MCF 10A (cell line): ENCODE measurements at regions not wholly inside any gene's neighbourhood (a gene's known extent, or its start where the extent isn't known, plus 50 kb on each side); places are given as distances from the start of the nearest gene placed in this dataset.

ENCODE experiments used
- BruUV-seq: library from RNA; stranded (reverse); fragments of 400-500 nt; replicated peaks from 2 replicates; lab custom pipeline; 2021; lab: Mats Ljungman, UMichigan
- CTCF ChIA-PET: fragments of 300-600 bp; sonication (Branson Sonifier 250); formaldehyde crosslinking; extraction: SDS; loops from one replicate; lab custom pipeline; 2021; ENCODE audit warnings: antibody characterized with exemption, inconsistent platforms; lab: Yijun Ruan, JAX
- POLR2A ChIA-PET: fragments of 300-600, 350-650 bp; sonication (Branson Sonifier 250); formaldehyde crosslinking; extraction: SDS; loops from one replicate; lab custom pipeline; 2020; ENCODE audit warnings: antibody characterized with exemption, inconsistent platforms; lab: Yijun Ruan, JAX
- DNase-seq: peaks from one replicate; pipeline ENCODE4 v3.0.0-alpha.2; 2018; ENCODE audit not compliant: unreplicated experiment
- H3K27ac Mint-ChIP-seq: one replicate; pipeline ENCODE4 v1.8.0; 2022; ENCODE audit warnings: mild to moderate bottlenecking, low read depth, mixed read lengths; ENCODE audit not compliant: unreplicated experiment
- H3K27me3 Mint-ChIP-seq: one replicate; pipeline ENCODE4 v1.8.0; 2022; ENCODE audit warnings: mixed read lengths; ENCODE audit not compliant: insufficient read depth, unreplicated experiment
- H3K36me3 Mint-ChIP-seq: one replicate; pipeline ENCODE4 v1.8.0; 2022; ENCODE audit warnings: mild to moderate bottlenecking, moderate library complexity, mixed read lengths; ENCODE audit not compliant: insufficient read depth, unreplicated experiment
- H3K4me1 Mint-ChIP-seq: one replicate; pipeline ENCODE4 v1.8.0; 2022; ENCODE audit warnings: mixed read lengths; ENCODE audit not compliant: insufficient read depth, unreplicated experiment
- H3K4me3 Mint-ChIP-seq: one replicate; pipeline ENCODE4 v1.8.0; 2022; ENCODE audit warnings: mild to moderate bottlenecking, moderate library complexity, mixed read lengths; ENCODE audit not compliant: unreplicated experiment
- H3K9me3 Mint-ChIP-seq: one replicate; pipeline ENCODE4 v1.8.0; 2022; ENCODE audit warnings: mixed read lengths; ENCODE audit not compliant: unreplicated experiment
- intact Hi-C: fragments of 100-400 bp; cut with micrococcal nuclease; formaldehyde crosslinking; loops from 2 replicates; pipeline ENCODE4 v1.14.1; 2022
- TF ChIP-seq, protein P1 (sequence below): fragments of 200-600 bp; IDR thresholded peaks from one replicate; pipeline ENCODE4 v1.8.0; 2022; ENCODE audit warnings: antibody characterized with exemption, mild to moderate bottlenecking; ENCODE audit not compliant: unreplicated experiment

- H3K4me1 Mint-ChIP-seq = peaks cover 35% of the 10 kb centered on the region
- H3K4me3 Mint-ChIP-seq = no peak overlapping the region
- peaks cover 15% of the 10 kb centered on the region for H3K27me3 Mint-ChIP-seq
- H3K27ac Mint-ChIP-seq = no peak overlapping the region
- intact Hi-C loops = loop anchor here (5.0 to 10.0 kb wide), 2 partner anchors 183 to 430 kb away; partner anchors contain the start of gene GALNT2
- H3K9me3 Mint-ChIP-seq = no peaks in the 10 kb centered on the region
- no peak for DNase-seq
- TF ChIP-seq, protein P1, sequence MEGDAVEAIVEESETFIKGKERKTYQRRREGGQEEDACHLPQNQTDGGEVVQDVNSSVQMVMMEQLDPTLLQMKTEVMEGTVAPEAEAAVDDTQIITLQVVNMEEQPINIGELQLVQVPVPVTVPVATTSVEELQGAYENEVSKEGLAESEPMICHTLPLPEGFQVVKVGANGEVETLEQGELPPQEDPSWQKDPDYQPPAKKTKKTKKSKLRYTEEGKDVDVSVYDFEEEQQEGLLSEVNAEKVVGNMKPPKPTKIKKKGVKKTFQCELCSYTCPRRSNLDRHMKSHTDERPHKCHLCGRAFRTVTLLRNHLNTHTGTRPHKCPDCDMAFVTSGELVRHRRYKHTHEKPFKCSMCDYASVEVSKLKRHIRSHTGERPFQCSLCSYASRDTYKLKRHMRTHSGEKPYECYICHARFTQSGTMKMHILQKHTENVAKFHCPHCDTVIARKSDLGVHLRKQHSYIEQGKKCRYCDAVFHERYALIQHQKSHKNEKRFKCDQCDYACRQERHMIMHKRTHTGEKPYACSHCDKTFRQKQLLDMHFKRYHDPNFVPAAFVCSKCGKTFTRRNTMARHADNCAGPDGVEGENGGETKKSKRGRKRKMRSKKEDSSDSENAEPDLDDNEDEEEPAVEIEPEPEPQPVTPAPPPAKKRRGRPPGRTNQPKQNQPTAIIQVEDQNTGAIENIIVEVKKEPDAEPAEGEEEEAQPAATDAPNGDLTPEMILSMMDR = no peak
- ChIA-PET POLR2A (interaction anchor here (0.5 to 0.8 kb wide), 3 partner anchors 41 to 187 kb away, joined by 3 to 4 read pairs (median 3); no protein-coding TSS in a partner anchor), CTCF (interaction anchor here (0.6 kb wide), 1 partner anchor 16 kb away, joined by 3 read pairs; no protein-coding TSS in a partner anchor)
- H3K36me3 Mint-ChIP-seq = no peaks in the 10 kb centered on the region
- BruUV-seq = no TSS peak
Measured at GRCh38 chr1:229884765-229885164, 182.3 kb upstream of the GALNT2 start.

DNA sequence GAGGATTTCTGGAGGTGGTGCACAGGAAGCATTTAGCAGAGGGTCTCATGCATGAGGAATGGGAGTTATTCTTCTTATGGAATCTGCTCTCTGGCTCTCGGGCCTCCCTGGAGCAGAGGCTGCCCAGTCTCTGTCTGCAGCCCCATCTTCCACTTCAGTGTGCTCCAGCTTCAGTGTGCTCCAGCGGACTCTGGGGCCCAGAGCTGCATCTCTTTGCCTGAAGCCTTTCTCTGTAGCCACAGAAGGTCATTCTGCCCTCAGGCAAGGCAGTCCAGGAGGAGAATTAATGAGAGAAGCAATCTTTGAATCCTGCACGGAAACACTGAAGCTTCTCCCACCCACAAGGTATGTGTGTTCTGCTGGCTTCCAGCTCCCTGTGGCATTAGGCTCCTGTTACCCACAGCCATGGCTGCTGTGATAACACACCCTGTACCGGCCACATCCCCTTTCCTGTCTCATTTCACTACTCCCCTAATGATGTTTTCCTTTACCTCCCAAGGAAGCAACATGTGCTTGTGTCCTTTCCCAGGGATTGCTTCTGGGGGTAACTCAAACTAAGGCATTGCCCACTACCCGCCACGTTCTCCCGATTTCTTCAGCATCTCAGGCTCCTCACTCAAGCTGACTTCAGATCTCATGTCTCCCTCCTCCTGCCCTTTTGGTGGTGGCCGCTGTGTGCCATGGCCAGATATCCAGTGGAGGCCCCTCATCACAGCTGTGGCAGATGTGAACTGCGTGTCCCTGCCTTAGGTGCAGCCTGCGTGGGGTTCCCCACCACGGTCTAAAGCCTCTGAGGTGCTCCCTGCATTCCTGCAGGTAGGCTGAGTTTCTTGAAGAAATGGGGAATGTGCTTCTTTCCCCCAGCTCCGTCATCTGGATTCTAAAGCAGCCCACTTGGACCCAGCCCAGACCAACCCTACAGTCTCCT, 181.2 kb upstream of the GALNT2 start:
- no TSS peak for BruUV-seq
- H3K4me1 Mint-ChIP-seq = peaks cover 30% of the 10 kb centered on the region
- TF ChIP-seq, protein P1 = no peak
- intact Hi-C loops = loop anchor here (2.0 to 10.0 kb wide), 3 partner anchors 41 to 429 kb away; partner anchors contain the start of gene GALNT2
- DNase-seq = no peak
- H3K36me3 Mint-ChIP-seq = no peaks in the 10 kb centered on the region
- peaks cover 8% of the 10 kb centered on the region for H3K27me3 Mint-ChIP-seq
- CTCF ChIA-PET = interaction anchor here (0.5 to 1.1 kb wide), 7 partner anchors 16 to 695 kb away, joined by 3 to 5 read pairs (median 3); no protein-coding TSS in a partner anchor
- no peak overlapping the region for H3K27ac Mint-ChIP-seq
- H3K4me3 Mint-ChIP-seq = no peak overlapping the region
- POLR2A ChIA-PET = interaction anchor here (1.1 to 3.8 kb wide), 4 partner anchors 7 to 457 kb away, joined by 3 to 24 read pairs (median 22); partner anchors contain the start of gene GALNT2
- no peaks in the 10 kb centered on the region for H3K9me3 Mint-ChIP-seq

- ChIA-PET POLR2A (interaction anchor here (0.9 to 3.8 kb wide), 13 partner anchors 8 to 236 kb away, joined by 3 to 25 read pairs (median 6); partner anchors contain the start of gene GALNT2), CTCF (interaction anchor here (0.5 to 1.4 kb wide), 11 partner anchors 13 to 420 kb away, joined by 3 to 4 read pairs (median 3); no protein-coding TSS in a partner anchor)
Measured at GRCh38 chr1:229886636-229887035, 180.4 kb upstream of the GALNT2 start.

More at GRCh38 chr1:229886636-229887035, 180.4 kb upstream of the GALNT2 start:
- no TSS peak for BruUV-seq
- H3K36me3 Mint-ChIP-seq = no peaks in the 10 kb centered on the region
- peaks cover 30% of the 10 kb centered on the region for H3K4me1 Mint-ChIP-seq
- no peak for DNase-seq
- no peaks in the 10 kb centered on the region for H3K9me3 Mint-ChIP-seq
- peaks cover 8% of the 10 kb centered on the region for H3K27me3 Mint-ChIP-seq
- no peak overlapping the region for H3K4me3 Mint-ChIP-seq
- TF ChIP-seq, protein P1 = no peak
- intact Hi-C loops = loop anchor here (1.0 to 10.0 kb wide), 4 partner anchors 42 to 428 kb away; partner anchors contain the start of gene GALNT2
- H3K27ac Mint-ChIP-seq = no peak overlapping the region
